ENCODE measurements at regions not wholly inside any gene's neighbourhood (a gene's known extent, or its start where the extent isn't known, plus 50 kb on each side); places are given as distances from the start of the nearest gene placed in this dataset.
A peak's percentile ranks its signal among the peaks of the same experiment; 100 is the strongest.

GRCh38 chr5:56496581-56497063 is 263.5 kb upstream of the ANKRD55 start (continued):
- TF ChIP-seq TEAD4 (IDR thresholded peaks at IDR 0.05; ENCODE audit: borderline replicate concordance, insufficient read depth) (peak; percentile 76), USF1 (IDR thresholded peaks at IDR 0.05; ENCODE audit: borderline replicate concordance, low read depth) (peak; percentile 6; the same call in 1 of the 2 replicates), POLR2AphosphoS5 (IDR thresholded peaks at IDR 0.05; ENCODE audit: low read depth, low read length) (peak; percentile 66), JUND (IDR thresholded peaks at IDR 0.05) (peak; percentile 26; the same call in 1 of the 2 replicates), RAD21 (IDR thresholded peaks at IDR 0.05; ENCODE audit: low read length) (no peak; the same call in none of the 2 replicates), FOSL2 (IDR thresholded peaks at IDR 0.05; ENCODE audit: borderline replicate concordance, low read depth) (no peak), CTCF (IDR thresholded peaks at IDR 0.05) (no peak), NRF1 (IDR thresholded peaks at IDR 0.05; ENCODE audit: low read depth, low read length) (no peak), GATA2 (CRISPR knock-in tag; IDR thresholded peaks at IDR 0.05) (peak; percentile 99), TAF1 (IDR thresholded peaks at IDR 0.05; ENCODE audit: borderline replicate concordance, low read depth, low read length) (no peak), EZH2phosphoT487 (IDR thresholded peaks at IDR 0.05; ENCODE audit: borderline replicate concordance, low read depth) (no peak), MEF2A (IDR thresholded peaks at IDR 0.05; ENCODE audit: borderline replicate concordance, low read depth) (0 out of 2 replicates have a peak, but pooled peaks have one; percentile 28)

- no peaks in the 10 kb centered on the region for H3K9me3 ChIP-seq
These were observed 261.2 kb upstream of the ANKRD55 start for GRCh38 chr5:56494300-56494731.

More at GRCh38 chr5:56494300-56494731, 261.2 kb upstream of the ANKRD55 start:
- no peak for DNase-seq
- Histone ChIP-seq H3K9ac (no peak overlapping the region), H3K4me3 (ENCODE audit: low read depth in 2 of 2, low read length in 1 of 2) (no peak overlapping the region), H2AFZ (ENCODE audit: low read depth) (no peak overlapping the region), H3K79me2 (ENCODE audit: insufficient read depth) (no peaks in the 10 kb centered on the region), H3K27ac (ENCODE audit: low read depth in 2 of 2, low read length in 1 of 2) (peak overlapping the region in 1 of 2 experiments; percentile 96; a peak in 2 of 4 replicates), H4K20me1 (ENCODE audit: insufficient read depth) (no peaks in the 10 kb centered on the region), H3K27me3 (ENCODE audit: insufficient read depth) (no peaks in the 10 kb centered on the region), H3K9me2 (no peaks in the 10 kb centered on the region), H3K4me1 (ENCODE audit: control insufficient read depth in 1 of 2, insufficient read depth in 2 of 2, low read depth in 1 of 2, low read length in 1 of 2) (peaks cover 0 to 23% of the 10 kb centered on the region in 2 experiments; a peak in 2 of 4 replicates), H3K36me3 (replicated peaks in 1 of 2; ENCODE audit: control insufficient read depth in 1 of 2, insufficient read depth in 2 of 2, low read length in 1 of 2) (no peaks in the 10 kb centered on the region), H3K4me2 (no peak overlapping the region), H3F3A (replicated peaks; ENCODE audit: insufficient read depth) (no peaks in the 10 kb centered on the region)
- TF ChIP-seq EP300 (IDR thresholded peaks at IDR 0.05; ENCODE audit: borderline replicate concordance in 1 of 2, low read depth in 1 of 2, low read length in 1 of 2) (no peak), FOXM1 (IDR thresholded peaks at IDR 0.05; ENCODE audit: low read depth) (no peak), TAF1 (IDR thresholded peaks at IDR 0.05; ENCODE audit: borderline replicate concordance, low read depth, low read length) (no peak), USF2 (IDR thresholded peaks at IDR 0.05; ENCODE audit: borderline replicate concordance, low read depth, low read length) (no peak), TEAD4 (IDR thresholded peaks at IDR 0.05; ENCODE audit: borderline replicate concordance, insufficient read depth) (no peak), POLR2AphosphoS5 (IDR thresholded peaks at IDR 0.05; ENCODE audit: low read depth, low read length) (no peak), IRF3 (IDR thresholded peaks at IDR 0.05; ENCODE audit: low read depth, low read length) (no peak)
- 90% methylated on average over 7 of the region's 7 CpGs for WGBS (ENCODE audit: low lambda C conversion rate)
- CTCF ChIA-PET: interaction anchor here (1.2 to 1.9 kb wide), 5 partner anchors 11 to 344 kb away, joined by 3 to 7 read pairs (median 4); no protein-coding TSS in a partner anchor
- POLR2A ChIA-PET: no interaction called here
